ENCODE measurements at regions not wholly inside any gene's neighbourhood (a gene's known extent, or its start where the extent isn't known, plus 50 kb on each side); places are given as distances from the start of the nearest gene placed in this dataset.

DNA sequence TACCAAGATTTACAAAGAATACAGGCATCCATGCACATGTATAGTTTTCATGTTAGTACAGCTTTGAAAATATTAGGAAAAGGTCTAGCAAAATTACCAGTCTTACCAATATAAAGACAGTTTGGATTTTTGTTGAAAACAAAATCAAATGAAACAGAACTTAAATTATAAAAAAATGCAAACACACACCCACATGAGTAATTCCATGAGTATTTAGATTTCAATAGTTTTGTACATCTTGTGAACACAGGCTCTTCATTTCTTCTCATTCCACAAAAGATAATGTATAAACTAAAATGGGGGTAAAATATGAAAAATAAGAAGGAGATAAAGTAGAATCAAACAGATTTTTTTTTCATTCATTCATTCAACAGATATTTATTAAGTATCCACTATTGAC lies 682.2 kb upstream of the ANKRD30A start:
- H3K9me3 ChIP-seq (ENCODE audit: control insufficient read depth, insufficient read depth, low read length) = no peaks in the 10 kb centered on the region
- no peaks in the 10 kb centered on the region for H3K27me3 ChIP-seq (ENCODE audit: control insufficient read depth, insufficient read depth, low read length)
- DNase-seq (ENCODE audit: low read depth, low spot score) = no peak
- no peak overlapping the region for H3K4me3 ChIP-seq (ENCODE audit: low read depth, low read length)
- ChIA-PET POLR2A (no interaction called here), CTCF (no interaction called here)
- H3K27ac ChIP-seq (ENCODE audit: low read depth, low read length) = no peak overlapping the region
- TF ChIP-seq, protein P1, sequence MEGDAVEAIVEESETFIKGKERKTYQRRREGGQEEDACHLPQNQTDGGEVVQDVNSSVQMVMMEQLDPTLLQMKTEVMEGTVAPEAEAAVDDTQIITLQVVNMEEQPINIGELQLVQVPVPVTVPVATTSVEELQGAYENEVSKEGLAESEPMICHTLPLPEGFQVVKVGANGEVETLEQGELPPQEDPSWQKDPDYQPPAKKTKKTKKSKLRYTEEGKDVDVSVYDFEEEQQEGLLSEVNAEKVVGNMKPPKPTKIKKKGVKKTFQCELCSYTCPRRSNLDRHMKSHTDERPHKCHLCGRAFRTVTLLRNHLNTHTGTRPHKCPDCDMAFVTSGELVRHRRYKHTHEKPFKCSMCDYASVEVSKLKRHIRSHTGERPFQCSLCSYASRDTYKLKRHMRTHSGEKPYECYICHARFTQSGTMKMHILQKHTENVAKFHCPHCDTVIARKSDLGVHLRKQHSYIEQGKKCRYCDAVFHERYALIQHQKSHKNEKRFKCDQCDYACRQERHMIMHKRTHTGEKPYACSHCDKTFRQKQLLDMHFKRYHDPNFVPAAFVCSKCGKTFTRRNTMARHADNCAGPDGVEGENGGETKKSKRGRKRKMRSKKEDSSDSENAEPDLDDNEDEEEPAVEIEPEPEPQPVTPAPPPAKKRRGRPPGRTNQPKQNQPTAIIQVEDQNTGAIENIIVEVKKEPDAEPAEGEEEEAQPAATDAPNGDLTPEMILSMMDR (IDR thresholded peaks at IDR 0.05; ENCODE audit: low read depth, low read length) = no peak

GRCh38 chr10:36441557-36441956 lies 683.8 kb upstream of the ANKRD30A start:
- no peak for DNase-seq (ENCODE audit: low read depth, low spot score)
- Histone ChIP-seq H3K27ac (ENCODE audit: low read depth, low read length) (no peak overlapping the region), H3K27me3 (ENCODE audit: control insufficient read depth, insufficient read depth, low read length) (no peaks in the 10 kb centered on the region), H3K9me3 (ENCODE audit: control insufficient read depth, insufficient read depth, low read length) (no peaks in the 10 kb centered on the region; the same call in 1 of the 2 replicates), H3K4me3 (ENCODE audit: low read depth, low read length) (no peak overlapping the region)
- POLR2A ChIA-PET = no interaction called here
- CTCF ChIA-PET = no interaction called here
- TF ChIP-seq, protein P1 (IDR thresholded peaks at IDR 0.05; ENCODE audit: low read depth, low read length) = no peak

DNA sequence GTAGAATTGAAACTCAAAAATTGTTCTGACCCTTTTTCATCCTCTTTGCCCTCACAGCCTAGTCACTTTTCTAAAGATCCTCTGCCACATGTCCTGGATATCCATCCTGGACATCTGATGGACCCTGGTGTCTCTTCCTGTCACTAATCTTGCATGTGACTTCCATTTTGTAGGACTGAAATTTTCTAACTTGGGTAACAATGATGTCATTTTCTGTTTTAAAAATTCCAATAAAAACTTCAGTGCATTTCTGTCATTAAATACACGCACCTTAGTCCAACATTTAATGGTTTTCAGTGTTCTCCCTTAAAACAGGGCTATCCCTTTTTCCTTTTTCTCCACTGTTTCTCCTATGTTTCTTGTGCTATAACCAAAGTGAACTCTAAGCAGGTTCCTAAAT lies 684.9 kb upstream of the ANKRD30A start:
- DNase-seq (ENCODE audit: low read depth, low spot score) = no peak
- ChIA-PET CTCF (no interaction called here), POLR2A (no interaction called here)
- no peak overlapping the region for H3K27ac ChIP-seq (ENCODE audit: low read depth, low read length)
- no peaks in the 10 kb centered on the region; the same call in 1 of the 2 replicates for H3K9me3 ChIP-seq (ENCODE audit: control insufficient read depth, insufficient read depth, low read length)
- H3K4me3 ChIP-seq (ENCODE audit: low read depth, low read length) = no peak overlapping the region
- TF ChIP-seq, protein P1 (IDR thresholded peaks at IDR 0.05; ENCODE audit: low read depth, low read length) = no peak
- no peaks in the 10 kb centered on the region for H3K27me3 ChIP-seq (ENCODE audit: control insufficient read depth, insufficient read depth, low read length)

DNA sequence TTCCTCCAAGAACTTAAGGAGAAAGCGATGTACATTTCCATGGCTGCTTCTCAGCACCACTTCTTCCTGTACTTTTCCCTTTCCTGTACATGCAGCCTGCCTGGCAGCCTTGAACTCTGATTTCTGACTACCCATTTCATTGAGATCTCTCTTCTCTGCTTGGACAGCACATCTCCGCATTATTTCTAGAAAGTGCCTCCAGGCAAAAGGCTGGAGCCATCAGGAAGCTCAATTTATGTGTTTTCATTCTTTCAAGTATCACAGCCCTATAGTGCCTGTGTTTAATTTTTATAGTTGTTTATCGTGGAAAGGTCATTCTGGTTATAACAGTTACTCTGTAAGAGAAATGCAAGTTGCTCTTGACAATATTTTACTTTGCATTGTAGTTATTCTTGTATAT lies 688.0 kb upstream of the ANKRD30A start:
- Histone ChIP-seq H3K9me3 (ENCODE audit: control insufficient read depth, insufficient read depth, low read length) (no peaks in the 10 kb centered on the region; the same call in 1 of the 2 replicates), H3K27ac (ENCODE audit: low read depth, low read length) (no peak overlapping the region), H3K27me3 (ENCODE audit: control insufficient read depth, insufficient read depth, low read length) (no peaks in the 10 kb centered on the region), H3K4me3 (ENCODE audit: low read depth, low read length) (no peak overlapping the region)
- TF ChIP-seq, protein P1 (IDR thresholded peaks at IDR 0.05; ENCODE audit: low read depth, low read length) = no peak
- CTCF ChIA-PET = no interaction called here
- POLR2A ChIA-PET = no interaction called here
- DNase-seq (ENCODE audit: low read depth, low spot score) = no peak

- DNase-seq (ENCODE audit: low read depth, low spot score) = no peak
- ChIA-PET POLR2A (no interaction called here), CTCF (no interaction called here)
- Histone ChIP-seq H3K27me3 (ENCODE audit: control insufficient read depth, insufficient read depth, low read length) (no peaks in the 10 kb centered on the region), H3K27ac (ENCODE audit: low read depth, low read length) (no peak overlapping the region), H3K4me3 (ENCODE audit: low read depth, low read length) (no peak overlapping the region), H3K9me3 (ENCODE audit: control insufficient read depth, insufficient read depth, low read length) (no peaks in the 10 kb centered on the region)
- TF ChIP-seq, protein P1 (IDR thresholded peaks at IDR 0.05; ENCODE audit: low read depth, low read length) = no peak
These were observed 696.9 kb upstream of the ANKRD30A start for GRCh38 chr10:36428507-36428906.
